ENCODE measurements at regions not wholly inside any gene's neighbourhood (a gene's known extent, or its start where the extent isn't known, plus 50 kb on each side); places are given as distances from the start of the nearest gene placed in this dataset.
"Not testable (repeated sequence)": the region's sequence is repeated elsewhere in the genome, so short reads cannot be mapped to it uniquely, and the experiment has no call there.

DNA sequence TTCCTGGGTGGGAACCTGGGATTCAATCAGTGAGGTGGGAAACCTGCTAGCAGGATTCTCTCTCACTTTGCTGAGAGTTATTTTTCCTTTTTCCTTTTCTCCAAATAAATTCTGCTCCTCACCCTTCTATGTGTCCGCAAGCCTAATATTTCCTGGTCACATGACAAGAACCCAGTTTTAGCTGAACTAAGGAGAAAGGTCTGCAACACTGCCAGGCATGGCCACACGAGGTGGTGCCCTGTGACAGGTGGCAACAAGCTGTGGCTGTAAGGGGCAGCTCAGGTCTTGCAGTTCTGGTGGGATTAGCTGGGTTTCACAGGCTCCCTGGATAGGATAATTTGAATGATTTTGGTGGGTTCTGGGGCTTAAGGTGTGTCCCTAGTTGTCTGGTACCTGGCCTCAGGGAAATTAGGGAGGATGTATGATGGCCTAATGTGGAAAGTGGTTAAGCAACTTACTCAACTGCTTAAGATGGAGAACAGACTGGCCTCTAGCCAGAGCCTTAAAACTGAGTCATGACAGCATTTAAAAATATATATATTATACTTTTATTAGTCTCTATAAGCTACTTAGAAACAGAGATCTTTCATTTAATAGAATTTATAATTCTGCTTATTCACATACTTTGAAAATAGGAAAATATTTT, 215.0 kb downstream of the IL15 start:
- DNase-seq (ENCODE audit: low spot score): no peak

DNA sequence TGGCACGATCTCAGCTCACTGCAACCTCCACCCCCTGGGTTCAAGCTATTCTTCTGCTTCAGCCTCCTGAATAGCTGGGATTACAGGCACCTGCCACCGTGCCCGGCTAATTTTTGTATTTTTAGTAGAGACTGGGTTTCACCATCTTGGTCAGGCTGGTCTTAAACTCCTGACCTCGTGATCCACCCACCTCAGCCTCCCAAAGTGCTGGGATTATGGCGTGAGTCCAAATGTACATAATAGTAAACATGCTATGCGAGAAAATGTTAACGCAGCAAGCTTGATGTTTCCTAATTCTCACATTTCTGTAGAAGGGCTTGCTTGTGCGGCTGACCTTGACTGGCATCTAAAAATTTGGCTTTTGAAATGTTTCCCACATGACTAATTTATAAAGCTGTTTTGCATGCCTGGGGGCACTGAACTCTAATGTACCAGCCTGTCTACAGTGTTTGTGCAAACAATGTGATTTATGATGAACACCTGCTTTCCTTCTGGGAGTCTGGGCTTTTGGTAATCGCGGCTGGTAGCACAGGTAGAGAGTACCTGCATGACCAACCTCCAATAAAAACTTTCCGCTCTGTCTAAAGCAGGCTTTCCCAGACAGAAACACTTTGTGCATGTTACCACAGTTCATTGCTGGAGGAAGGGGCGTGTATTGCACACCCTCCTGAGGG, 216.8 kb downstream of the IL15 start:
- no peak for DNase-seq (ENCODE audit: low spot score)

DNA sequence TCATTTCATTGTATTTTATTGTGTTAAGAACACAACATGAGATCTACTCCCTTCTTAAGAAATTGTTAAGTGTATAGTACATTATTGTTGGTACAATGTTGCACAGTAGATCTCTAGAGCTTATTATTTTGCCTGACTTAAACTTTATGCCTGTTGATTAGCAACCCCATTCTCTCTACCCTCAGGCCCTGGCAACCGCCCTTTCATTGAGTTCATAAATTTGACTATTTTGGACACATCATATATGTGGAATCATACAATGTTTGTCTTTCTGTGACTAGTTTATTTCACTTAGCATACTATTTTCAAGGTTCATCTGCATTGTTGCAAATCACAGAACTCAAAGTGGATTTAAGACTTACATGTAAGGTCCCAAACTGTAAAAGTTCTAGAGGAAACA, 222.1 kb downstream of the IL15 start:
- no peak for DNase-seq (ENCODE audit: low spot score)

DNA sequence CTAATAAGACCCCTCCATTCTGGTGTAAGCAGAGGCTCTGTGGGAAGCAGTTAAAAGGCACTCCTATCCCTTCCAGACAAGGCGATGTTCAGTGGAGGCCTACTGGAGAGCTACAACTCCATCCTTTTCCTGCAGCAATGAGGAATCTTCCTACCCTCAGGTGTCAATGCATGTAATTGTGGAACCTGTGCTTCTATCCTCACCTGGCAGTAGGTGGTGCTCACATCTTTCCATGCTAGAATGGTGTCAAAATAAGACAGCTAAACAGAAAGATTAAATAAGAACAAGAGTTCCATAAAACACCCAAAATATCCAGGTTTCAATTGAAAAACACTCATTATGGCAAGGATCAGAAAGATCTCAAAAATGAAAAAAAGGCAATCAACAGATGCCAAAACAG, 224.6 kb downstream of the IL15 start:
- peak; percentile 20 for DNase-seq (ENCODE audit: low spot score)

DNA sequence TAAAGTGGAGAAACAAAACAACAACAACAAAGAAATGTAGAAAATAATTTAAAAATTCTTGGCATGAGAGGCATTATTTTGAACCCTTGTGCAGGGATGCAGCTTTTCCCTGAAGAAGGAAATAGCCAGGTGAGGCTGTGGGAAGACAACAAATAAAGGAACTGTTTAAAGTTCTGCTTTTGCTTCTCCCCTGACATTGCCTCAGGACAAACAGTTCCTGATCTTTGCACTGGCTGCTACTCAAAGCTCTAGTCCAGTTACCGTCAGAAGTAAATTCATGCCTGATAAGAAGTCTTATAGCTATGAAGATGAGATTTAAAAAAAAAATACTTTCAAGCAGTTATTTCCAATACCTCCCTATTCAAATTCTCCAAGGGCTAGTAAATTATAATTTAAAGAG, 233.8 kb downstream of the IL15 start:
- DNase-seq (ENCODE audit: low spot score): no peak

DNA sequence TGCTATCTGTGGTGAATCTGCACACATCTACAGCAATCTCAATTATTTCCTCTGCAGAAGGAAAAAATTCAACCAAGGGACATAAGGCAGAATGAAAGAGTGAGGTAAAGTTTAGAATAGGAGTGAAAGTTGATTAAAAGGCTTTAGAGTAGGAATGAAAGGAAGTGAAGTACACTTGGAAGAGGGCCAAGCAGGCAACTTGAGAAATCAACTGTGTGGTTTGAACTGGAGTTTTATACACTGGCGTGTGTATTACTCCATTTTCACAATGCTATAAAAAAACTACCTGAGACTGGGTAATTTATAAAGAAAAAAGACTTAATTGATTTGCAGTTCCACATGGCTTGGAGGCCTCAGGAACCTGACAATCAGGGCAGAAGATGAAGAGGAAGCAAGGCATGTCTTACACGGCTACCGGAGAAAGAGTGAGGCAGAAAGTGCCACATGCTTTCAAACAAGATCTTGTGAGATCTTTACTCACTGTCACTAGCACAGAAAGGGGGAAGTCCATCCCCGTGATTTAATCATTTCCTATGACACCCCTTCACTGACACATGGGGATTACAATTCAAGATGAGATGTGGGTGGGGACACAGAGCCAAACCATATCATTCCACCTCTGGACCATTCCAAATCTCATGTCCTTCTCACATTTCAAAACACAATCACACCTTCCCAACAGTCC, 234.8 kb downstream of the IL15 start:
- no peak for DNase-seq (ENCODE audit: low spot score)

DNA sequence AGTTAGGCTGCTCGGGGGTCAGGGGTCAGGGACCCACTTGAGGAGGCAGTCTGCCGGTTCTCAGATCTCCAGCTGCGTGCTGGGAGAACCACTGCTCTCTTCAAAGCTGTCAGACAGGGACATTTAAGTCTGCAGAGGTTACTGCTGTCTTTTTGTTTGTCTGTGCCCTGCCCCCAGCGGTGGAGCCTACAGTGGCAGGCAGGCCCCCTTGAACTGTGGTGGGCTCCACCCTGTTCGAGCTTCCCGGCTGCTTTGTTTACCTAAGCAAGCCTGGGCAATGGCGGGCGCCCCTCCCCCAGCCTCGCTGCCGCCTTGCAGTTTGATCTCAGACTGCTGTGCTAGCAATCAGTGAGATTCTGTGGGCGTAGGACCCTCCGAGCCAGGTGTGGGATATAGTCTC, 246.3 kb downstream of the IL15 start:
- DNase-seq (ENCODE audit: low spot score): not testable (repeated sequence)

DNA sequence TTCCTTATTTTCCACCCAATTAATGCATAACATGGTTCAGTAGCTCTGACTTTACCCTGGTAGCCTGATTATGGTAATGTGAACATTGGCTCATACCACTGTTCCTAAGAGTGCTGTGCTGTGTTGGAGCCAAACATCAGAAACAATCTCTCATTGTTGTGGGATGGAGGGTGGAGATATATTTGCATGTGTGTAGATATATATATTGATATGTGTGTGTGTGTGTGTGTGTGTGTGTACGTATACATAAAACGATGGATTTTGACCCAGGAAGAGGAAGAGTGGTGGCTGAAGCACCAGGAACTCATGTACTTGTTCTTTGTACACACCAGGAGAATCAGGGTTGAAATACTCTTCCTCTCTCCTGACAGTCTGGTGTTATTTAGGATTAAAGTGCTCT, 247.7 kb downstream of the IL15 start:
- no peak for DNase-seq (ENCODE audit: low spot score)

DNA sequence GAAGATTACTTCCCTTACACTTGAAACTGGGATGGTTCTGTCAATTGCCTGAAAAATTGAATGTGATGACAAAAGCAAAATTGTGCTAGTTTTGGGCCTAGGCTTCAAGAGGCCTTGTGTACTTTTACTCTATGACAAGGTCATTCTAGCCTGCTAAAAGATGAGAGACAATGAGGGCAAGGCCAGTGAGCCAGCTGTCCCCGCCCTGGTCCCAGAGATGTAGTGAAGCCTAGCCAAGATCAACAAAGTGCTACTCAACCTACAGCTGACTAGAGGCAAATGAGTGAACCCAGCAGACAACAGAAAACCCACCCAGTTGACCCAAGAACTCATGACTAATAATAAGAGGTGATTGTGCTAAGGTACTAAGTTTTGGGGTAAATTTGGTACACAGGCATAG, 248.7 kb downstream of the IL15 start:
- DNase-seq (ENCODE audit: low spot score): no peak

DNA sequence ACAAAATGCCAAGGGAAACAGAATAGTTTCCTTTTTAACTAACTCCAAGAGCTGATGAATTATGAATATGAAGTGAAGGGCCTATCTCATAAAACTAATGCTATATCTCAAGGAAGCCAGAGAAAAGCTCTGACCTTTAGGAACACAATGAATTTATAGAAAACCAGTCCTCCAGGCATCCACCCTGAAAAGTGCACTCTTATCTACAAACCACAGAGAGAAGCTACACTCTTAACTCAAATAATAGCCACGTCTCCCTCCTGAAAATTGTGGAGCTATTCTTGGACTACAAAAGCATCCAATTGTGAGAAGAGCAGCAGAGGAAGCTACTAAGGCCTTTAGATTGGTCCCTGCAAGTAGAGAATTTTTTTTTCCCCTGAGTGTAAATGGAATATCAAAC, 253.9 kb downstream of the IL15 start:
- DNase-seq (ENCODE audit: low spot score): no peak

DNA sequence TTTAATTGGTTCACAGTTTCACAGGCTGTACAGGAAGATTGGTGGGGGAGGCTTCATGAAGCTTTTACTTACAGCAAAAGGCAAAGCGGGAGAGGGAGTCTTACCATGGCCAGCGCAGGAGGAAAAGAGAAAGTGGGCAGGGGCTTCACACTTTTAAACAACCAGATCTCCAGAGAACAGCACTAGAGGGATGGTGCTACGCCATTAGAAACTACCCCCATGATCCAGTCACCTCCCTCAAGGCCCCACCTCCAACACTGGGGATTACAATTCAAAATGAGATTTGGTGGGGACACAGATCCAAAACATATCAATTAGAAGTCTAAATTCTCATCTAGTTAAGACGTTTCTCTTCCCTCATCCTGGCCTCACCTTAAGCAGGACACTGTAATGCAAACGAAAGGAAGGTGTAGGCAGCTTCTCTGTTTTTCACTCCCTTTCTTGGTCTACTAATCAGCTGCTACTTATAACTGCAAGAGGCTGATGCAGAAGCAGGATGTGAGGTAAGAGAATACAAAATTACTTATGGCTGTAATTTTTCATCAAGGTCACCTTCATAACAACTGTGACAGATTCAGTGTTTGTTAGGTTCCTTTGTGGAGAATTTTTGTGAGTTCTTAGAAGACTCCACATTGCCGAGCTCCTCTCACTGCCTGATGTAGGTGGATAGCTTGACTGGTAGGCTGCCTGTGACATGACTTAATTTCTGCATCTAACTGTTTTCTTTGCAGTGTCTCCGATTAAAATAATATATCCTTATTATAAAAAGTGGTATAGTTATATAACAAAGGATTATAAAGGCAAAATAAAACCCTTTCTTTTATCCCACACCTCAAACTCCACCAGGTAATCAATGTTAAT, 255.1 kb downstream of the IL15 start:
- DNase-seq (ENCODE audit: low spot score): no peak

DNA sequence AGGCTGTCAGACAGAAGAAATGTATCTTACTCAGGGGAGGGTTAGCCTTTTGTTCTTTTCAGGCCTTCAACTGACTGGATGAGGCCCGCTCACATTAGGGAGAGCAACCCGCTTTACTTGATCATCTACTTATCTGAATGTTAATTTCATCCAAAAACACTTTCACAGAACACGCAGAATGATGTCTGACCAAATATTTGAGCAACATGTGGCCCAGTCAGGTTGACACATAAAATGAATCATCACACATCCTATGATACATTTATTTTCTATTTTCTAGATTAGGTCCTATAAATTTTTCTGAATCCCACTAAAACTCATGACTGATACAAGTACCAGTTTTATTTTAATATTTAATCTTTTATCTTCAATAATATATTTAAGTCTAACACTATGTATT, 260.3 kb downstream of the IL15 start:
- DNase-seq (ENCODE audit: low spot score): no peak

DNA sequence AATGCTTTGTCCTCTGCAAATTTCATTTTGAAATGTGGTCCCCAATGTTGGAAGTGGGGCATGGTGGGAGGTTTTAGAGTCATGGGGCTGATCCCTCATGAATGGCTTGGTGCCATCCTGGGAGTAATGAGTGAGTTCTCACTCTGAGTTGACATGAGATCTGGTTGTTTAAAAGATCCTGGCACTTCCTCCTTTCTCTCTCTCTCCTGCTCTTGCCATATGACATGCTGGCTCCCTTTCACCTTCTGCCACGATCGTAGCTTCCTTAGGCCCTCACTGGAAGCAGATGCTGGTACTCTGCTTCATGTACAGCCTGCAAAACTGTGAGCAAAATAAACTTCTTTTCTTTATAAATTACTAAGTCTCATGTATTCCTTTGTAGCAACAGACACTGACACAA, 262.0 kb downstream of the IL15 start:
- peak; percentile 10 for DNase-seq (ENCODE audit: low spot score)

DNA sequence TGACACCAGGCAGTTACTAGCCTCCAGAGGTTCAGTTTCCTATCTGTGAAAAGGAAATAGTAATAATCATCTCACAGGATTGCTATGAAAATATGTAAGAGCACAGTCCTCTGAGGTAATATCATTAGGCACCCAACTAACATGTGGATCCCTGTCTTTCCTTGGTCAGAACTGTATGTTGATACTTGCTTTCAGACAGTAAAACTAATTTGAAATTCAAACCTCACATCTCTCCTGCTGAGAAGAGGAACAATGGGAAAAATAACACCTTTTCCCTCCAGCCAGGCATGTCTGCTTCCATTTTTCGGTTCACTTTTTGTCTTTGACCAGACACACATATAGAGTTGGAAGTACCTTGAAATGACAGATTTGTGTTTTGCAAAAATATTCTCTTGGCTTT, 262.7 kb downstream of the IL15 start:
- no peak for DNase-seq (ENCODE audit: low spot score)

DNA sequence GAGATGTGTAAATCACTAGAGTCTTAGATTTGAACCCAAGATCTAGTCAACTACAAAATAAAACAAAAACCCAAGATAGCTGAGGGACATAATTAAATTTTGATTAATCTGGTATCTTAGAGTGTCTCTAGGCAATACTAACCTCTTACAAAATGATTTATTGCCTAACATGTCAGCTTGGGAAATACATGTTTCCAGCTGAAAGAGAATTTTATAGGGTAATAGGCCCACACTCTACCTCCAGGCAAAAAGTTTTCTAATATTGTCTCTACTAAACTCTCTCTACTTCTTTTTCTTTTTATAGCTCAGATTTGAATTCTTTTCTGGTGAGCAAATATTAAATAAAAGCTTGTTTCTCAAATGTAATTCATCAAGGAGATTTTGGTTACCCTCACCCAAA, 263.2 kb downstream of the IL15 start:
- no peak for DNase-seq (ENCODE audit: low spot score)

DNA sequence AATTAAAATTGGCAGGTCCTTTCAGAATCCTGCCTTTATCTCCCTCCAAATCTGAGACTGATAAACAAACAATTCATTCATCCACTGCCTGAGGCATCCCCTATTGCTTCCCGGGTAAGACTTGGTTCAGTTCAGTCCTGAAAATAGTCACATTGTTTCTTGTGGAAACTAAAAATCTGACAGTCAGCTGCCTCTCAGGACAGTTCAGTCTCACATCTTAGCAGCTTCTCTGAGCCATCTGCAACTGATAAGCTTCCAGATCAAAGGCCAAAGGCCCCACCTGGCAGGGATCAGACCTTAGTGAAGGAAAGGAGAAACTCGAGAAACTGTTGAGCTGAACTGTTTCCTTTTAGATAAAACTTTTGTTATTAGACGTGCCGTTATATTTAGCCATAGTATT, 264.5 kb downstream of the IL15 start:
- DNase-seq (ENCODE audit: low spot score): no peak

DNA sequence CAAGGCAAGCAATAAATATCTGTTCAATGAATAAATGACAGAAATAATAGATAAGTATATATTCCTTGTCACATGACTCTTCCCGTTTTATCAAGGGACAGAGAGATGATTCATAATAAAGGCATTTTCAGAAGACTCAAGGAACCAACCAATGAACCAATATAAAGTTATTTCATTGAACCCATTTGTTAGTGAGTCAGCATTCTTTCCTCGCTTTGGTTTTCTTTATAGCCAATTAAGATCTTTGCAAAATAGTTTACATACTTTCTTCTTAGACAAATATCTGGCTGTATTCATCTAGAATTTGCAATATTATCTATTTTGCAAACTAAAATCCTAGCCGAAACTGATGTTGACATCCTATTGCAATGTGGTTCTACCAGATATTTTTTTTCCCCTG, 269.4 kb downstream of the IL15 start:
- DNase-seq (ENCODE audit: low spot score): no peak

DNA sequence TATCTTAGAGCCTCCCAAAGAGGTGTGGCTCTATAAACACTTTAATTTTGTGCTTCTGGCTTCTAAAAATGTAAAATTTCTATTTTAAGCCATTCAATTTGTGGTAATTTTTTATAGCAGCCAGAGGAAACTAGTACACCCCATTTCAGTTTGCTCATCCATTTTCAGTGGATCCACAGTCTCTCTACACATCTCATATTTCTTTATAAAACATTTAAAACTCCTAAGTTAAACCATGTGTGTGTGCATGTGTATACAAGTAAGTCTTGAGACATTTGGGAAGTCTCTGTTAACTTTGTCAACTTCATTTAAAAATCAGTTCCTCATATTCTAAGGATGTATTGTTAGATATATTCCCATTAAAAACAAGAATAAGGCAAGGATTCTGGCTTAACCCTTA, 273.2 kb downstream of the IL15 start:
- DNase-seq (ENCODE audit: low spot score): no peak

DNA sequence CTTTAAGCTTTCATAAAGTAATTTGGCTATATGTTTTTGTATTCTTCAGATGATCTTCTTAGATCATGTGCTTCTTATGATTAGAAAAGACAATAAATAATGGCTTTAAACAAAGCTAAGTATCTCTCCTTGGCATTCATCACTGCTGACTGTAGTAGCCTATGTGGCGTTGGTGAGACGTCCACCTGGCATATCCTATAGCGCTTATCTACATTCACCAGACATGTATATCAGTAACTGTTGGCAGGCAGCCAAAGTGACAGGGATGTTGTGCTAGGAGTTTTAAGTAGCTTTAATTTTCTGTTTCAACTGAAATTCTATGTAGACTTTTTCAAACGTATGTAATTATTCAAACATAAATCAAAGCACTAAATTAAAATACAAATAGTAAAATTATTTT, 276.4 kb downstream of the IL15 start:
- no peak for DNase-seq (ENCODE audit: low spot score)

DNA sequence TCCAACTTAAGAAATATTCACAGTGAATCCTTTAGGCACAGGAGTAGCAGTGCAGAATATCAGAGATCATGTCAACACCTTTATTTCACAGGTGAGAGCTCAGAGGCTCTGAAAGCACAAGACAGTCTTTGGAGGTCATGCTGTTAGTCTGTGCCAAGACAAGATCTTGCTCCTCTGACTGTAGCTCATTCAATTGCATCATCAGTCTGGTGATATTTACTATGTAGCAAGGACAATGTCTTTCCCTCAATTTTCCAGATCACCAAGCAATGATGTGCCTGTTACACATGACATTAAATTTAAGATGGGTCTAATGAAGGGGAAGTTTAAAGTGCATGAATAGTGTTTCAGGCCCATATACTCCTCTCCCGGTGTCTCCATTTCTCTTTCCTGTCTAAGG, 277.5 kb downstream of the IL15 start:
- no peak for DNase-seq (ENCODE audit: low spot score)

DNA sequence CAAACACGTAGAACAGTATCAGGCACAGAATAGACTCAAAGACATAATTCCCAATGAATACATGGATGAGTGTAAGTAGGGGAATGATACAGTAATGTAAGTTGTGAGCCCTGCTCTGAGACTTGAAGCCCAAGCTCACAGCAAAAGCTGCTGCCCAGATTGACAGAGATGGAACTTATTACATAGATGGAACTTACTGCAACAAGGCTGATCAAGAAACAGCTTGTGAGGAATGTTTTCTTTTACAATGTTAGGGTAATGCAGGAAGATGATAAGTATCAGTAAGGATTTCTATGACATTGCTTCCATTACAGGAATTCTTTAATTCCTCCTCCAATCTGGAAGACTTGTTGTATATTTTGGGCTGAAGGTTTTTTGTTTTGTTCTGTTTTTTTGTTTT, 278.4 kb downstream of the IL15 start:
- DNase-seq (ENCODE audit: low spot score): no peak

DNA sequence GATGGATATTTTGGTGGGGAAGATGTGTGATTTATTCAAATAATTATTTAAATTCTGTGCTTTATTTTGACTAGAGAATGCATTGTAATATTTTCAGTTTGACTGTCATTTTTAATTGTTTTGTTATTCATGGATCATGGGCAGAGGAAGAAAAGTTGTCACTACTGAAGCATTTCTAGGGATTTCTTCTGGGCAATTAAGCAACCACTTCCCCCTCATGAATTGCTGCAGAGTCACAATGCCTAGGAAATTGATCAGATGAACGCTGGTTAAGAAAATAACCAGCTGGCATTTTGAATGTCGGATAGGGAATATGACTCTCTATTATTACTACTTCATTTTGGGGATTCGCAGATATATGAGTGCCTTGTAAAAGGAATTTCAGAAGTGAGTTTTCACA, 283.3 kb downstream of the IL15 start:
- no peak for DNase-seq (ENCODE audit: low spot score)

DNA sequence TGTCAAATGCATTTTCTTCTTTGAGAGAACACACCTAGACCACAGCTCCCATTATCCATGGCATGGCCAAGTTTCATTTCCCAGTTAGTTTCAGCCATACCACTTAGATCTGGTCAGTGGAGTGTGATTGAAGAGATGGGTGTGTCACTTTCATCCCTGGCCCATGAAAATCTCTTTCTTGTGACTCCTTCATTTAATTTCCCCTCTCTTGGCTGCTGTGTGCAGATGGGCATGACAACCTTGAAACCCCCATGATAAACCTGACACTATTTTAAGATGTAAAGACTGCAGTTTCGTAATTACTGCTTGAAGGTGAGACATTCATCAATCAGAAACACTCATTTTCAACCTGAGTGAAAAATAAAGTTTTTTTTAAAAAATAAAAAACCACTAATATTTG, 284.9 kb downstream of the IL15 start:
- no peak for DNase-seq (ENCODE audit: low spot score)

All from cerebellar cortex (tissue), 1 donor.